Large intestine (tissue), 3 donors: ENCODE measurements at regions not wholly inside any gene's neighbourhood (a gene's known extent, or its start where the extent isn't known, plus 50 kb on each side); places are given as distances from the start of the nearest gene placed in this dataset.
"Not testable (repeated sequence)": the region's sequence is repeated elsewhere in the genome, so short reads cannot be mapped to it uniquely, and the experiment has no call there.

ENCODE experiments used
- DNase-seq, 2 donors: peaks; one replicate each; pipeline versions ENCODE4 v3.0.0 to v3.0.0-alpha.2; 2013
- H3K27ac ChIP-seq: one replicate; pipeline ENCODE4 v1.5.1; 2013; ENCODE audit warnings: low read length
- H3K27me3 ChIP-seq: 2 replicates; pipeline ENCODE4 v1.6.1; 2013; ENCODE audit warnings: low read length; ENCODE audit not compliant: control insufficient read depth, insufficient read depth
- H3K36me3 ChIP-seq: 2 replicates; pipeline ENCODE4 v1.6.1; 2013; ENCODE audit warnings: low read length; ENCODE audit not compliant: control insufficient read depth, insufficient read depth
- H3K4me1 ChIP-seq: one replicate; pipeline ENCODE4 v1.6.1; 2013; ENCODE audit warnings: low read length; ENCODE audit not compliant: control insufficient read depth, insufficient read depth
- H3K4me3 ChIP-seq: one replicate; pipeline ENCODE4 v1.5.1; 2013; ENCODE audit warnings: low read length
- H3K9me3 ChIP-seq: one replicate; pipeline ENCODE4 v1.6.1; 2013; ENCODE audit warnings: mild to moderate bottlenecking, low read depth, low read length, moderate library complexity; ENCODE audit not compliant: control insufficient read depth
- WGBS: methylation state at CpG from one replicate; pipeline ENCODE4 v1.1.5; 2013; ENCODE audit warnings: low lambda C conversion rate; ENCODE audit not compliant: insufficient coverage; 5-methylcytosine and 5-hydroxymethylcytosine counted together

DNA sequence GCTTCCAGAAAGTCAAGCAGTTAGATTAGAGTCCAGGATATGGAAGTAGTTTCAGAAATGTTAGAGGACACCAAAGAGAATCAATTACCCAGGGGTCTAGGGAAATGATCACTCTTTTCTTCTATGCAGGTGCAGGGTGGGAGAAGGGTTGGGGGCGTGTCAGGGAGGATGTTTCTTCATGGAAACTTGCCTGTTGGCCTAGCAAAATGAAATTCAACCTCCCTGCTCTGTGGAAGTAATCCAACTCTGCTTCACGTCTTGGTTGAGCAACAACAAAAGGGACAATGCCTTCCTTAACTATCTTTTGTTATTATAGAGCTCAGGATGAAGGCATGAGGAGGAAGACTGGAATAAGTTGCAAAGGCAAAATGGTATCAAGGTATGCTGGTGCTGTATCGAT lies 210.8 kb upstream of the ETAA1 start:
- Histone ChIP-seq H3K27me3 (no peaks in the 10 kb centered on the region), H3K9me3 (no peaks in the 10 kb centered on the region), H3K27ac (no peak overlapping the region), H3K4me3 (no peak overlapping the region), H3K4me1 (no peaks in the 10 kb centered on the region), H3K36me3 (no peaks in the 10 kb centered on the region)
- WGBS: no CpG with 5 or more reads among the region's 3 CpGs
- DNase-seq: no peak

GRCh38 chr2:67186871-67187270 lies 210.3 kb upstream of the ETAA1 start:
- H3K4me1 ChIP-seq: no peaks in the 10 kb centered on the region
- H3K9me3 ChIP-seq: no peaks in the 10 kb centered on the region
- no peak overlapping the region for H3K4me3 ChIP-seq
- WGBS: 100% methylated on average over 1 of the region's 4 CpGs
- H3K27ac ChIP-seq: no peak overlapping the region
- H3K36me3 ChIP-seq: no peaks in the 10 kb centered on the region
- DNase-seq: no peak
- no peaks in the 10 kb centered on the region for H3K27me3 ChIP-seq

DNA sequence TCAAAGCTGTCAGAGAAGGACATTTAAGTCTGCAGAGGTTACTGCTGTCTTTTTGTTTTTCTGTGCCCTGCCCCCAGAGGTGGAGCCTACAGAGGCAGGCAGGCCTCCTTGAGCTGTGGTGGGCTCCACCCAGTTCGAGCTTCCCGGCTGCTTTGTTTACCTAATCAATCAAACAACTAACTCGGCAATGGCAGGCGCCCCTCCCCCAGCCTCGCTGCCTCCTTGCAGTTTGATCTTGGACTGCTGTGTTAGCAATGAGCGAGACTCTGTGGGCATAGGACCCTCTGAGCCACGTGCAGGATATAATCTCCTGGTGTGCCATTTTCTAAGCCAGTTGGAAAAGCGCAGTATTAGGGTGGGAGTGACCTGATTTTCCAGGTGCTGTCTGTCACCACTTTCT lies 201.8 kb upstream of the ETAA1 start:
- H3K27ac ChIP-seq, H3K4me3 ChIP-seq, H3K27me3 ChIP-seq, H3K36me3 ChIP-seq, H3K4me1 ChIP-seq, DNase-seq, H3K9me3 ChIP-seq: not testable (repeated sequence)
- no CpG with 5 or more reads among the region's 8 CpGs for WGBS

DNA sequence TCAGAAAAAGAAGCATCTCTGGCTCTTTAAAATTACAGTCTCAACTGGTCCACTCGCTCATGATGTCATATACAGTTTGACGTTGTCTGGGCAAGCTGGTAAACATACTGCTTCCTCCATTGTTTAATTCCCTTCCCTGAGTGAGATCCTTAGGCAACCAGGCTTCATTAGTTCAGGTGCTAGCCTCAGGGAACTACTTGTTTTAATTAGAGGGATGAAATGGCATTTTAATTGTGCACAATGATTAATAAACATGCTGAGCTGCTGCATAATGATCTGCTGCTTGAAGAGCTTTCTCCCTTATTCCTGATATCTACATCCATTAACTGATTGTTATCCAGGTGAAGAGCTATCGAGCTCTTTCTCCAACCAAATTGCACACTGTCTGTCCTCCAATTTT lies 195.6 kb upstream of the ETAA1 start:
- Histone ChIP-seq H3K4me3 (no peak overlapping the region), H3K4me1 (no peaks in the 10 kb centered on the region), H3K27ac (no peak overlapping the region), H3K27me3 (peaks cover 3% of the 10 kb centered on the region), H3K36me3 (no peaks in the 10 kb centered on the region), H3K9me3 (no peaks in the 10 kb centered on the region)
- DNase-seq: no peak
- WGBS: 100% methylated on average over 1 of the region's 3 CpGs

DNA sequence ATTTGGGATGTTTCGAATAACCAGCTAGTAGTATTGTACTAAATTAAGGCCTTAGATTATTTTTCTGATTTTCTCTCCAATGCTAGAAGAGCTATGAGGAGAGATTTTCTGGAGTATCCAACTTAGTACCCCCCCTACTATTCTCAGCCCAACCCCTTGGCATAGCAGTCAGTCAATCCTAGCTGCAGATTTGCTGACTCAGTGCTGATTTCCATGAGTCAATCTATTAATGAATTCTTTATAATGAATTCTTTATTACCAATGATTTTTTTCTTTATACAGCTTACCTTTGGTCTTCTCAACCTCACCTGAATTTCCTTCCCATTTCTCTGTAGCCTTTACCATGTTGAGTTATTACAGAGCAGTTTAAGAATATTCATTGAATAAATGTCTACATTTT lies 192.8 kb upstream of the ETAA1 start:
- Histone ChIP-seq H3K4me1 (no peaks in the 10 kb centered on the region), H3K27ac (no peak overlapping the region), H3K4me3 (no peak overlapping the region), H3K36me3 (no peaks in the 10 kb centered on the region), H3K27me3 (peaks cover 3% of the 10 kb centered on the region), H3K9me3 (no peaks in the 10 kb centered on the region)
- DNase-seq: no peak
- WGBS: no CpG with 5 or more reads among the region's 1 CpG

DNA sequence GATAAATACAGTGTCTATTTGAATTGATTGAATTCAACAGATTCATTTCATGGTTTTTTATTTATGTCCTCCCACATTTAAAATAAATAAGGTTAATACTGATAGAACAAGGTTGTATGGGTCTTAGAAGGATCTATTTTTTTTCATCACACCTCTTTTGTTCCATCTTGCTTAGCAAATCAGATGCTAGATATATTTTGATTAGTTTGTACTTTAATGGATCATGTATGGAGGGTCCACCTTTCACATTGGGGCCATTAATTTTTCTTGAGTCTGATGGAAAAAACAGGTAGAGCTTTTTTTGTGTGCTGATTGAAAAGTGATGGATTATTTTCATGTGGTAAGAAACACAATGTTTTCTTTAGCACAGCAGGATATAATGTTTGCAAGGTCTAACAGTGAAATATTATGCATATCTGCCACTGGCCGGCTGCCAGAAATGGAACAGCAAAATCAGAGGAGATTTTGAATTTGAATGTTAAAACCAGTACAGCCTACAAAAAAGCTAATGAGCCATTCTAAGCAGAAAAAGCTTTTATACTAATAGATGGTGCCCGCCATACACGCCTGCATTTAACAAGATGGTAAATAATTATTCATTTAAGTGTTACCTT lies 188.1 kb upstream of the ETAA1 start:
- no peaks in the 10 kb centered on the region for H3K36me3 ChIP-seq
- H3K27me3 ChIP-seq: no peaks in the 10 kb centered on the region
- H3K9me3 ChIP-seq: no peaks in the 10 kb centered on the region
- H3K4me1 ChIP-seq: no peaks in the 10 kb centered on the region
- WGBS: 50% methylated on average over 1 of the region's 3 CpGs
- DNase-seq: no peak
- no peak overlapping the region for H3K27ac ChIP-seq
- no peak overlapping the region for H3K4me3 ChIP-seq

GRCh38 chr2:67210430-67210829 lies 186.7 kb upstream of the ETAA1 start:
- H3K27me3 ChIP-seq: no peaks in the 10 kb centered on the region
- H3K9me3 ChIP-seq: no peaks in the 10 kb centered on the region
- no CpG with 5 or more reads among the region's 4 CpGs for WGBS
- H3K27ac ChIP-seq: no peak overlapping the region
- DNase-seq: no peak
- no peaks in the 10 kb centered on the region for H3K4me1 ChIP-seq
- H3K36me3 ChIP-seq: no peaks in the 10 kb centered on the region
- no peak overlapping the region for H3K4me3 ChIP-seq

GRCh38 chr2:67212203-67212602 lies 184.9 kb upstream of the ETAA1 start:
- H3K4me3 ChIP-seq: no peak overlapping the region
- H3K9me3 ChIP-seq: peaks cover under 1% of the 10 kb centered on the region
- no peaks in the 10 kb centered on the region for H3K36me3 ChIP-seq
- no peaks in the 10 kb centered on the region for H3K27me3 ChIP-seq
- no peak overlapping the region for H3K27ac ChIP-seq
- no CpG with 5 or more reads among the region's 1 CpG for WGBS
- DNase-seq: no peak
- H3K4me1 ChIP-seq: peaks cover 6% of the 10 kb centered on the region

GRCh38 chr2:67213270-67213670 lies 183.9 kb upstream of the ETAA1 start:
- Histone ChIP-seq H3K4me3 (no peak overlapping the region), H3K9me3 (peaks cover 4% of the 10 kb centered on the region), H3K27me3 (no peaks in the 10 kb centered on the region), H3K27ac (peak overlapping the region; percentile 45), H3K4me1 (peaks cover 6% of the 10 kb centered on the region), H3K36me3 (no peaks in the 10 kb centered on the region)
- DNase-seq: no peak
- 67% methylated on average over 1 of the region's 8 CpGs for WGBS

- WGBS: 100% methylated on average over 1 of the region's 2 CpGs
- DNase-seq: no peak
- Histone ChIP-seq H3K9me3 (peaks cover 4% of the 10 kb centered on the region), H3K4me1 (peaks cover 6% of the 10 kb centered on the region), H3K4me3 (no peak overlapping the region), H3K27ac (peak overlapping the region; percentile 55), H3K36me3 (no peaks in the 10 kb centered on the region), H3K27me3 (no peaks in the 10 kb centered on the region)
These were observed 183.3 kb upstream of the ETAA1 start for GRCh38 chr2:67213677-67214402.
